ENCODE measurements at regions not wholly inside any gene's neighbourhood (a gene's known extent, or its start where the extent isn't known, plus 50 kb on each side); places are given as distances from the start of the nearest gene placed in this dataset.

- Histone ChIP-seq H4K20me1 (ENCODE audit: insufficient read depth) (no peaks in the 10 kb centered on the region), H3K27ac (ENCODE audit: low read depth in 2 of 2, low read length in 1 of 2) (peak overlapping the region in 1 of 2 experiments; percentile 60; a peak in 2 of 4 replicates), H3K9ac (no peak overlapping the region), H3K4me2 (0 out of 2 replicates have a peak overlapping the region, but pooled peaks have one; percentile 20), H3F3A (replicated peaks; ENCODE audit: insufficient read depth) (peaks cover 10% of the 10 kb centered on the region), H3K4me1 (ENCODE audit: control insufficient read depth in 1 of 2, insufficient read depth in 2 of 2, low read depth in 1 of 2, low read length in 1 of 2) (peaks cover 8 to 14% of the 10 kb centered on the region in 2 experiments; a peak in 2 of 4 replicates), H3K9me3 (no peaks in the 10 kb centered on the region), H3K36me3 (replicated peaks in 1 of 2; ENCODE audit: control insufficient read depth in 1 of 2, insufficient read depth in 2 of 2, low read length in 1 of 2) (no peaks in the 10 kb centered on the region), H3K9me2 (no peaks in the 10 kb centered on the region), H2AFZ (ENCODE audit: low read depth) (no peak overlapping the region), H3K79me2 (ENCODE audit: insufficient read depth) (no peaks in the 10 kb centered on the region), H3K27me3 (ENCODE audit: insufficient read depth) (no peaks in the 10 kb centered on the region), H3K4me3 (ENCODE audit: low read depth in 2 of 2, low read length in 1 of 2) (no peak overlapping the region)
- DNase-seq = no peak
- 73% methylated on average over 5 of the region's 5 CpGs for WGBS (ENCODE audit: low lambda C conversion rate)
- ChIA-PET CTCF (no interaction called here), POLR2A (no interaction called here)
- TF ChIP-seq NRF1 (IDR thresholded peaks at IDR 0.05; ENCODE audit: low read depth, low read length) (no peak), SIN3A (IDR thresholded peaks at IDR 0.05; ENCODE audit: borderline replicate concordance, low read depth, low read length) (no peak), SMC3 (IDR thresholded peaks at IDR 0.05; ENCODE audit: low read depth, low read length) (no peak), EP300 (IDR thresholded peaks at IDR 0.05; ENCODE audit: borderline replicate concordance in 1 of 2, low read depth in 1 of 2, low read length in 1 of 2) (no peak), USF1 (IDR thresholded peaks at IDR 0.05; ENCODE audit: borderline replicate concordance, low read depth) (no peak), MEF2A (IDR thresholded peaks at IDR 0.05; ENCODE audit: borderline replicate concordance, low read depth) (no peak), TEAD4 (IDR thresholded peaks at IDR 0.05; ENCODE audit: borderline replicate concordance, insufficient read depth) (no peak)
These were observed 163.6 kb upstream of the VRK2 start for GRCh38 chr2:57882895-57883515.

GRCh38 chr2:57884281-57884680 lies 162.3 kb upstream of the VRK2 start:
- H4K20me1 ChIP-seq (ENCODE audit: insufficient read depth) = no peaks in the 10 kb centered on the region
- H3K27ac ChIP-seq (ENCODE audit: low read depth in 2 of 2, low read length in 1 of 2) = no peak overlapping the region
- no peaks in the 10 kb centered on the region for H3K9me2 ChIP-seq
- no peak for TF ChIP-seq NFIC (IDR thresholded peaks at IDR 0.05; ENCODE audit: borderline replicate concordance)
- no peak for TF ChIP-seq SIN3A (IDR thresholded peaks at IDR 0.05; ENCODE audit: borderline replicate concordance, low read depth, low read length)
- peak; percentile 18; the same call in 1 of the 2 replicates for TF ChIP-seq GATA2 (CRISPR knock-in tag; IDR thresholded peaks at IDR 0.05)
- DNase-seq = no peak
- H3K4me1 ChIP-seq (ENCODE audit: control insufficient read depth in 1 of 2, insufficient read depth in 2 of 2, low read depth in 1 of 2, low read length in 1 of 2) = peaks cover 8 to 14% of the 10 kb centered on the region in 2 experiments; a peak in 2 of 4 replicates
- H3K9me3 ChIP-seq = no peaks in the 10 kb centered on the region
- H3K36me3 ChIP-seq (replicated peaks in 1 of 2; ENCODE audit: control insufficient read depth in 1 of 2, insufficient read depth in 2 of 2, low read length in 1 of 2) = no peaks in the 10 kb centered on the region
- peaks cover 10% of the 10 kb centered on the region for H3F3A ChIP-seq (replicated peaks; ENCODE audit: insufficient read depth)
- H3K4me3 ChIP-seq (ENCODE audit: low read depth in 2 of 2, low read length in 1 of 2) = no peak overlapping the region
- 94% methylated on average over 1 of the region's 1 CpG for WGBS (ENCODE audit: low lambda C conversion rate)
- H2AFZ ChIP-seq (ENCODE audit: low read depth) = no peak overlapping the region
- no peaks in the 10 kb centered on the region for H3K79me2 ChIP-seq (ENCODE audit: insufficient read depth)
- no peak overlapping the region for H3K4me2 ChIP-seq
- CTCF ChIA-PET = interaction anchor here (1.6 to 2.2 kb wide), 2 partner anchors 17 to 22 kb away, joined by 3 to 8 read pairs; no protein-coding TSS in a partner anchor
- POLR2A ChIA-PET = no interaction called here
- no peak overlapping the region for H3K9ac ChIP-seq
- no peaks in the 10 kb centered on the region for H3K27me3 ChIP-seq (ENCODE audit: insufficient read depth)

- TF ChIP-seq EP300 (IDR thresholded peaks at IDR 0.05; ENCODE audit: borderline replicate concordance in 1 of 2, low read depth in 1 of 2, low read length in 1 of 2) = 0 out of 4 replicates have a peak, but pooled peaks of 1 of the 2 experiments have one; percentile 6
- 0 out of 2 replicates have a peak, but pooled peaks have one; percentile 17 for TF ChIP-seq MXI1 (IDR thresholded peaks at IDR 0.05; ENCODE audit: low read depth, low read length)
- no peak for TF ChIP-seq SIN3A (IDR thresholded peaks at IDR 0.05; ENCODE audit: borderline replicate concordance, low read depth, low read length)
- no peak for TF ChIP-seq GABPA (IDR thresholded peaks at IDR 0.05; ENCODE audit: low read depth)
- H2AFZ ChIP-seq (ENCODE audit: low read depth) = no peak overlapping the region; the same call in 1 of the 2 replicates
- ChIA-PET POLR2A (no interaction called here), CTCF (interaction anchor here (1.1 to 2.2 kb wide), 5 partner anchors 16 to 155 kb away, joined by 3 to 8 read pairs (median 4); no protein-coding TSS in a partner anchor)
- no peaks in the 10 kb centered on the region for H4K20me1 ChIP-seq (ENCODE audit: insufficient read depth)
- H3K4me1 ChIP-seq (ENCODE audit: control insufficient read depth in 1 of 2, insufficient read depth in 2 of 2, low read depth in 1 of 2, low read length in 1 of 2) = peaks cover 8 to 14% of the 10 kb centered on the region in 2 experiments; a peak in 2 of 4 replicates
- H3K27ac ChIP-seq (ENCODE audit: low read depth in 2 of 2, low read length in 1 of 2) = peak overlapping the region in 1 of 2 experiments; percentile 50; a peak in 2 of 4 replicates
- no peaks in the 10 kb centered on the region for H3K27me3 ChIP-seq (ENCODE audit: insufficient read depth)
- H3K4me2 ChIP-seq = no peak overlapping the region; the same call in 1 of the 2 replicates
- peak overlapping the region in 1 of 2 experiments; percentile 22; a peak in 1 of 4 replicates for H3K4me3 ChIP-seq (ENCODE audit: low read depth in 2 of 2, low read length in 1 of 2)
- no peaks in the 10 kb centered on the region for H3K79me2 ChIP-seq (ENCODE audit: insufficient read depth)
- H3K9me2 ChIP-seq = no peaks in the 10 kb centered on the region
- DNase-seq = peak; percentile 1
- H3F3A ChIP-seq (replicated peaks; ENCODE audit: insufficient read depth) = peaks cover 10% of the 10 kb centered on the region
- H3K9me3 ChIP-seq = no peaks in the 10 kb centered on the region
- no peaks in the 10 kb centered on the region for H3K36me3 ChIP-seq (replicated peaks in 1 of 2; ENCODE audit: control insufficient read depth in 1 of 2, insufficient read depth in 2 of 2, low read length in 1 of 2)
- no peak overlapping the region for H3K9ac ChIP-seq
These were observed 160.9 kb upstream of the VRK2 start for GRCh38 chr2:57885742-57886141.
